DND-41 (cell line): ENCODE measurements at regions not wholly inside any gene's neighbourhood (a gene's known extent, or its start where the extent isn't known, plus 50 kb on each side); places are given as distances from the start of the nearest gene placed in this dataset.
"Not testable (repeated sequence)": the region's sequence is repeated elsewhere in the genome, so short reads cannot be mapped to it uniquely, and the experiment has no call there.

Experiments
- CTCF ChIP-seq: IDR thresholded peaks from 2 replicates; pipeline ENCODE4 v1.5.1; 2012; ENCODE audit warnings: borderline replicate concordance, low read length, moderate library complexity, mild to moderate bottlenecking; ENCODE audit not compliant: poor library complexity, severe bottlenecking; ENCODE audit errors: extremely low read depth
- EZH2 ChIP-seq: IDR thresholded peaks from 3 replicates; pipeline ENCODE4 v1.6.1; 2012; ENCODE audit warnings: borderline replicate concordance, low read depth, mild to moderate bottlenecking, moderate library complexity, low read length, inconsistent platforms; ENCODE audit not compliant: severe bottlenecking

DNA sequence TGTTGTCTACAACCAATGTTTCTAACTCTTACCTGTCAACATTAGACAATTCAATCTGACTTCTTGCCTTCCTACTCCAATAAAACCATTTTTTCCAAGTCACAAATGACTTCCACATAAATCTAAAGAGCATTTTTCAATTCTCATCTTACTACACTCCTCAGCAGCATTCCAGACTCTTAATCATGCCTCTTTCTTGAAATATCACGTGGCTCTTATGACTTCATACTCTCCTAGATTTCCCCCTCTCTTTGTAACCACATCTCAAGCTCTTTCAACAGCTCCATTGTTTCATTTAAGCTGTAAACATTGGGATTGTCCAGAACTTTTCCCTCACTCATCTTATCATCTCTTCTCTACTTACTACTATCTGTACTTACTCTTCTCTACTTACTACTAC is 666.6 kb downstream of the TTLL7 start:
- TF ChIP-seq CTCF, EZH2: not testable (repeated sequence)
